HG03378 (cell line): ENCODE measurements at regions not wholly inside any gene's neighbourhood (a gene's known extent, or its start where the extent isn't known, plus 50 kb on each side); places are given as distances from the start of the nearest gene placed in this dataset.
"Not testable (repeated sequence)": the region's sequence is repeated elsewhere in the genome, so short reads cannot be mapped to it uniquely, and the experiment has no call there.

ENCODE experiments used
- ATAC-seq: cut with Tn5 transposase; IDR thresholded peaks from one replicate; pipeline ENCODE4 v1.9.1; 2021; ENCODE audit warnings: mild to moderate bottlenecking, moderate library complexity; ENCODE audit not compliant: unreplicated experiment

GRCh38 chr12:9412459-9412858 lies 195.3 kb downstream of the KLRB1 start:
- ATAC-seq = not testable (repeated sequence)

DNA sequence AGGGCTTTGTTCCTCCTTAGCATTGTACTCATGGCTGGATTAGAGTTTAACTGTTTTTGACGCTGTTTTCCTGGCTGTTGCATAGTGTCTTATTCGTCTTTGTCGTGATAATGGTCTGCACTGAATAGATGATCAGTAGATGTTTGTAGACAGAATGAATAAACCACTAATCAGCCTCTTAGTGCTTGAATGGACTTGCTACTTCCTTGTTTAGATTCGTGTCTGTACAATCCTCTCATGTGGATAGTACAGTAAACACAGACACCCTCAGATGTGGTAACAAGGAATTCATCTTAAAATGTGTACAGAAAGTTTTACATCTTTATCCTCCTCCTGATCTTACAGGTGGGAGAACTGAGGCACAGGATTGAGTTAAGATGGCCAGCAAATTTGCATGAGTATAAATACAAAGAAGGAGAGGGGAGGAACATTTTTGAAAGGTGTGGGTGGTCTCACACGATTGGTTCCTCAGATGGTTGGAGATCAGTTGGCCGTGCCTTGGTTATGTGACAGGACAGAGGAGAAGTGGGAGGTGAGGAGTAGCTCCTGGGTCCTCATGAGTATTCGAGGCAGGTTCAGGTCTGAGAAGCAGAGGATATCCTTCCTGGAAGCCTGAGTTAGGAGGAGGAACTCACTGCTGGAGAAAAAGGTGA lies 196.0 kb downstream of the KLRB1 start:
- not testable (repeated sequence) for ATAC-seq

GRCh38 chr12:9407425-9407748 lies 199.2 kb upstream of the PZP start:
- ATAC-seq = not testable (repeated sequence)

- no peak for ATAC-seq
Observed at GRCh38 chr12:9406564-9407424, 198.6 kb upstream of the PZP start.

- ATAC-seq = no peak
Observed at GRCh38 chr12:9405886-9406563, 197.8 kb upstream of the PZP start.

- ATAC-seq = no peak
Observed at GRCh38 chr12:9404469-9405260, 196.5 kb upstream of the PZP start.

DNA sequence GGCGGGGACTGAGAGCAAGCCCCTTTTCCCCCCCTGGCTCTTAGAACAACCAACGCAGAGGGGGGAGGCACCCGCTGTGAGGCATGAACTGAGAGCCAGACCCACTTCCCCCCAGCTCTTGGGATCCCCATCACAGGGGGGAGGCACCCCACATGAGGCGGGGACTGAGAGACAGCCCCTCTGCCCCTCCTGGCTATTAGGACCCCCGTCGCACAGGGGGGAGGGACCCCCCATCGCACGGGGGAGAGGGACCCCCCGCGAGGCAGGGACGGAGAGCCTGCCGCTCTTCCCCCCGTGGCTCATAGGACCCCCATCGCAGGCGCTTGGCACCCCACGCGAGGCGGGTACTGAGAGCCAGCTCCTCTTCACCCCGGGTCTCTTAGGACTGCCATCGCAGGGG lies 195.8 kb upstream of the PZP start:
- ATAC-seq = no peak

- ATAC-seq = not testable (repeated sequence)
Observed at GRCh38 chr12:9402432-9403040, 194.3 kb upstream of the PZP start.

DNA sequence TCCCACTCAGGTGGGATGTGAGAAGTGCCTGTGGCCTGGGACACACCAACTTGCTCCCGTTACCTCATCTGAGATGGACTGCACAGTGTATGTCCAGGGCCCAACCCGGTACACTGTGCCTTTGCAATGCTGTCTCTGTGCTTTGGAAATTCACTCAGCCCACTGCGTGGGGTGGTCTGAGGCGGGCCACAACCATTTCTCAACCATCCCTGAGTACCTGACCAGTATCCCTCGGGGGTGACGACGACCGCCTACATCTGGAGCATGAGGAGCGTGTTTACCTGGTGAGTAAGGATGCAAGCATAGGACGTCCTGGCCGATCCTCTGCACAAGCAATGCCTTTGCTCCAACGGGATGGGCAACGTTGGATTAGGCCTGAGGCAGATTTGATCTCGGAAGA lies 188.2 kb upstream of the PZP start:
- not testable (repeated sequence) for ATAC-seq

DNA sequence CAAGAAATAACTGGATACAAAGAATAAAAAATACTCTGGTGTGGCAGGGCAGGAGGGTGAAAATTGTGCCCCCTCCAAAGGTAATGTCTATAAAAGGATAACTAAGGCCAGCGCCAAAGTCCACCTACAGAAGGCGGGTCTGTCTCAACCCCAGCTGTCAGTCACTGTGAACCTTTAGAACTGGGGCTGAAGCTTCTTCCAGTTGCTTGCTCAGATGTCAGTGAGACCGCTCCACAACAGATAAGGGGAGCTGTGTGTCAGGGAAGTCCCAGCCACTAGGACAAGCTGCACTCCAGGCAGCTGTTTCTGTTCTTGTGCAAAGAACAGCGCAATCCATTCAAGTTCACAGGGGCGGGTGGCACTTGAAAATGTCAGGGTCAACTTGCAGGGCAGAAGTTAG lies 187.0 kb upstream of the PZP start:
- not testable (repeated sequence) for ATAC-seq

GRCh38 chr12:9392842-9393241 lies 184.6 kb upstream of the PZP start:
- ATAC-seq = no peak

DNA sequence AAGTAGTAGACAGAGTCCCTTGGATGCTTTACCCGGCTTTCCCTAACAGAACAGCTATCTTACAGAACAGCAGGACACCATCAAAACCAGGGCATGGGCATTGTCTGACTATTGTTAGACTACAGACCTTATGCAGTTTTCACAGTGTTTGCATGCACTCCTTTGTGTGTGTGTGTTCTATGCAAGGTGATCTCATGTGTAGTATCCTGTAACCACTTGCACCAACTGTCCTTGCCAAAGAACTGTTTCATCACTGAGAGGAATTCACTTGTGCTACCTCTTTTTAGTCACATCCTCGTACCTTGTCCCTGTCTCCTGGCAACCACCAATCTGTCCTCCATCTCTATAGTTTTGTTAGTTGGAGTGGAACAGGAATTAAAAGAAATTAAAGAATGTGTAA lies 183.6 kb upstream of the PZP start:
- ATAC-seq = no peak

- ATAC-seq = no peak
Observed at GRCh38 chr12:9390761-9391160, 182.6 kb upstream of the PZP start.

DNA sequence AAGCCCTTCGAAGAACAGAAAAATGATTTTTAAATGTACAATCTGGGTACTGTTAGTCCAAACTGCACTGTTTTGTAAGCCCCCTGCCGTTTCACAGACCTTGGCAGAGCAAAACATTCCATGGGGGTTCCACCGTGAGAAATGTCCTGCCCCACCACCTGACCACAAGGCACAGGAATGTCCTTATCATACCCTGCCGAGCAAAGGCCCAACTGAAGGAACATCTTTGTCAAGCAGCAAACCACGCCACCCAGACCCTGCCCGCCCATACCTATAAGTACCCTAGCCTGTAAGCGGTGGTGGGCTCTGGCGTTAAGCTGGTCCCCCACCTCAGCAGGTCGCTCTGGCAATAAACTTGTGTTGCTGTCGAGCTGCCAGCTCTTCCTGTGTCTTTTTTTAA lies 181.6 kb upstream of the PZP start:
- ATAC-seq = no peak

GRCh38 chr12:9388379-9388778 lies 180.2 kb upstream of the PZP start:
- no peak for ATAC-seq

DNA sequence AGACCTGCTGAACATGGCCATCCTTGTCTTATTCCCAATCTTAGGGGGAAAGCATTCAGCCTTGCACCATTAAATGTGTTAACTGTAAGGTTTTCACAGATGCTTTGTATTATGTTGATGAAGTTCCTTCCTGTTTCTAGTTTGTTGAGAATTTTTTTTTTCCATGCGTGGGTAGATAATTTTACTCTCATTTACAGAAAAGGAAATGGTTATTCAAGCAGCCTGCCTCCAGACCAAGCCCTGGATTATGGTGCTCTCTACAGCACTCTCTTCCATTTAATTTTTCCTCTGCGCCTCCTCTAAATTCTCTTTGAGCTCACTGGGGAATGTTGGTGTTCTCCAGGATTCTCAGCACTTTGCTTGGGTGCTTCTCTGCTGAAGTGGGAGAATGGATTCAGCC lies 179.3 kb upstream of the PZP start:
- no peak for ATAC-seq

DNA sequence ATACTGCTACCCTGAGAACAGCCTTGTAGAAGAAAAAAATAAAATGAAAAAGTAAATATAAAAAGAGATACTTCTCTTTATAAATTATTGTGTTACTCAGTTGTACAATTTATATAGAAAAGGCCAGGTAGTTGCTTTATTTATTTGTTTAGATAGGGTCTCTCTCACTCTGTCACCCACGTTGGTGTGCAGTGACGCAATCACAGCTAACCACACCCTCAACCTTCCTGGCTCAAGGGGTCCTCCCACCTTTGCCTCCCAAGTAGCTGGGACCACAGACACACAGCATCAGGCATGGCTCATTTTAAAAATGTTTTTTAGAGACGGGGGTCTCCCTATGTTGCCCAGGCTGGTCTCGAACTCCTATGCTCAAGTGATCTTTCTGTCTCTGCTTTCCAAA lies 175.4 kb upstream of the PZP start:
- ATAC-seq = no peak

- ATAC-seq = no peak
Observed at GRCh38 chr12:9381619-9382018, 173.4 kb upstream of the PZP start.

GRCh38 chr12:9380650-9381049 lies 172.5 kb upstream of the PZP start:
- ATAC-seq = no peak

GRCh38 chr12:9379023-9379742 lies 171.0 kb upstream of the PZP start:
- no peak for ATAC-seq
